Vagina (tissue), 2 donors: ENCODE measurements at regions not wholly inside any gene's neighbourhood (a gene's known extent, or its start where the extent isn't known, plus 50 kb on each side); places are given as distances from the start of the nearest gene placed in this dataset.

Experiments used
- DNase-seq, 2 donors: peaks; one replicate each; pipeline ENCODE4 v3.0.0-alpha.2; 2017; ENCODE audit errors: extremely low spot score in 2 of 2
- H3K27ac ChIP-seq: fragments of 200-600 bp; sonication (generic); one replicate; pipeline ENCODE4 v1.5.1; 2019
- H3K27me3 ChIP-seq: fragments of 200-600 bp; sonication (generic); one replicate; pipeline ENCODE4 v1.5.1; 2019
- H3K36me3 ChIP-seq, 2 donors: fragments of 200-600 bp; sonication (generic); one replicate each; pipeline ENCODE4 v1.5.1; 2017 to 2019
- H3K4me1 ChIP-seq: fragments of 200-600 bp; sonication (generic); one replicate; pipeline ENCODE4 v1.5.1; 2019
- H3K4me3 ChIP-seq, 2 donors: fragments of 200-600 bp; sonication (generic); 1 replicate in 1 of 2; 2 replicates in 1 of 2; pipeline ENCODE4 v1.5.1; 2016 to 2019
- H3K9me3 ChIP-seq: fragments of 200-600 bp; sonication (generic); one replicate; pipeline ENCODE4 v1.5.1; 2019
- CTCF ChIP-seq, 3 experiments: fragments of 450-650 bp in 2 of 3; fragments of 200-600 bp in 1 of 3; sonication (generic) in 1 of 3; IDR thresholded peaks; one replicate each; pipeline ENCODE4 v1.5.1; 2017 to 2019; ENCODE audit warnings: antibody characterized with exemption in 3 of 3, mild to moderate bottlenecking in 2 of 3, moderate library complexity in 2 of 3
- POLR2A ChIP-seq, 2 donors: fragments of 450-650 bp; IDR thresholded peaks; one replicate each; pipeline ENCODE4 v1.6.1; 2017; ENCODE audit warnings: antibody characterized with exemption in 2 of 2, mild to moderate bottlenecking in 2 of 2, moderate library complexity in 2 of 2
- POLR2AphosphoS5 ChIP-seq, 2 donors: sonication (generic); formaldehyde crosslinking; IDR thresholded peaks; one replicate each; pipeline ENCODE4 v1.9.0; 2017; ENCODE audit warnings: antibody characterized with exemption in 2 of 2, mild to moderate bottlenecking in 2 of 2, low read depth in 1 of 2; ENCODE audit not compliant: insufficient read depth in 1 of 2
- intact Hi-C: fragments of 100-400 bp; cut with DNase I; formaldehyde crosslinking; loops from one replicate; pipeline ENCODE4 v1.15.1; 2023

GRCh38 chr15:93708724-93709445 is 522.5 kb upstream of the MCTP2 start:
- TF ChIP-seq POLR2AphosphoS5 (IDR thresholded peaks at IDR 0.05; ENCODE audit: insufficient read depth in 1 of 2, low read depth in 1 of 2) (no peak), POLR2A (IDR thresholded peaks at IDR 0.05) (no peak), CTCF (IDR thresholded peaks at IDR 0.05) (no peak)
- H3K4me1 ChIP-seq, result peaks cover 31% of the 10 kb centered on the region
- no peaks in the 10 kb centered on the region for H3K27me3 ChIP-seq
- H3K4me3 ChIP-seq, result no peak overlapping the region
- no peak for DNase-seq
- no peaks in the 10 kb centered on the region for H3K36me3 ChIP-seq
- H3K9me3 ChIP-seq, result no peaks in the 10 kb centered on the region
- intact Hi-C loops, result no loop called here
- no peak overlapping the region for H3K27ac ChIP-seq

GRCh38 chr15:93707751-93708150 is 523.6 kb upstream of the MCTP2 start:
- H3K4me1 ChIP-seq, result peaks cover 31% of the 10 kb centered on the region
- no peaks in the 10 kb centered on the region for H3K9me3 ChIP-seq
- no peaks in the 10 kb centered on the region for H3K36me3 ChIP-seq
- no peak for TF ChIP-seq POLR2AphosphoS5 (IDR thresholded peaks at IDR 0.05; ENCODE audit: insufficient read depth in 1 of 2, low read depth in 1 of 2)
- no peak for TF ChIP-seq POLR2A (IDR thresholded peaks at IDR 0.05)
- TF ChIP-seq CTCF (IDR thresholded peaks at IDR 0.05), result no peak
- H3K27me3 ChIP-seq, result no peaks in the 10 kb centered on the region
- intact Hi-C loops, result no loop called here
- no peak for DNase-seq
- no peak overlapping the region for H3K4me3 ChIP-seq
- H3K27ac ChIP-seq, result no peak overlapping the region

- Histone ChIP-seq H3K4me3 (no peak overlapping the region), H3K4me1 (peaks cover 31% of the 10 kb centered on the region), H3K36me3 (no peaks in the 10 kb centered on the region), H3K27me3 (no peaks in the 10 kb centered on the region), H3K9me3 (no peaks in the 10 kb centered on the region), H3K27ac (no peak overlapping the region)
- intact Hi-C loops, result no loop called here
- no peak for TF ChIP-seq POLR2AphosphoS5 (IDR thresholded peaks at IDR 0.05; ENCODE audit: insufficient read depth in 1 of 2, low read depth in 1 of 2)
- no peak for TF ChIP-seq POLR2A (IDR thresholded peaks at IDR 0.05)
- no peak for TF ChIP-seq CTCF (IDR thresholded peaks at IDR 0.05)
- no peak for DNase-seq
Observed at GRCh38 chr15:93706495-93707292, 524.7 kb upstream of the MCTP2 start.

GRCh38 chr15:93705753-93706455 is 525.5 kb upstream of the MCTP2 start:
- no peak for TF ChIP-seq CTCF (IDR thresholded peaks at IDR 0.05)
- peaks cover 31% of the 10 kb centered on the region for H3K4me1 ChIP-seq
- H3K27me3 ChIP-seq, result no peaks in the 10 kb centered on the region
- H3K36me3 ChIP-seq, result no peaks in the 10 kb centered on the region
- intact Hi-C loops, result no loop called here
- H3K4me3 ChIP-seq, result no peak overlapping the region
- no peak overlapping the region for H3K27ac ChIP-seq
- no peaks in the 10 kb centered on the region for H3K9me3 ChIP-seq
- DNase-seq, result no peak
